HEK293 (cell line): ENCODE measurements at regions not wholly inside any gene's neighbourhood (a gene's known extent, or its start where the extent isn't known, plus 50 kb on each side); places are given as distances from the start of the nearest gene placed in this dataset.

Experiments
- CTCF ChIA-PET: fragments of 350-600 bp; formaldehyde crosslinking; extraction: SDS; loops from one replicate; lab custom pipeline; 2021; ENCODE audit warnings: antibody characterized with exemption; lab: Yijun Ruan, JAX
- POLR2A ChIA-PET: fragments of 300-600 bp; formaldehyde crosslinking; extraction: SDS; loops from one replicate; lab custom pipeline; 2020; ENCODE audit warnings: antibody characterized with exemption, inconsistent platforms; lab: Yijun Ruan, JAX
- H3K27ac ChIP-seq: fragments of 200-500 bp; sonication (Bioruptor generic); 2 replicates; pipeline ENCODE4 v1.5.1; 2014; ENCODE audit warnings: low read depth, low read length, control low read depth, inconsistent platforms; ENCODE audit errors: extremely low read depth
- H3K36me3 ChIP-seq, 2 experiments: fragments of 200-500 bp in 1 of 2; sonication (Bioruptor generic) in 1 of 2; 1 replicate in 1 of 2; 2 replicates in 1 of 2; pipeline ENCODE4 v1.5.1; 2014 to 2017; ENCODE audit warnings: inconsistent platforms in 2 of 2, low read length in 2 of 2; ENCODE audit not compliant: control insufficient read depth in 2 of 2, insufficient read depth in 1 of 2
- H3K4me1 ChIP-seq: fragments of 200-500 bp; sonication (Bioruptor generic); 2 replicates; pipeline ENCODE4 v1.5.1; 2014; ENCODE audit warnings: mild to moderate bottlenecking, low read length, inconsistent platforms; ENCODE audit not compliant: control insufficient read depth, insufficient read depth
- H3K4me3 ChIP-seq: 2 replicates; pipeline ENCODE4 v1.5.1; 2011; ENCODE audit warnings: low read depth, mild to moderate bottlenecking, control low read depth, low read length, moderate library complexity
- H3K9me3 ChIP-seq: fragments of 200-500 bp; sonication (Bioruptor generic); 2 replicates; pipeline ENCODE4 v1.5.1; 2014; ENCODE audit warnings: low read depth, low read length, inconsistent platforms; ENCODE audit not compliant: control insufficient read depth, insufficient read depth
- CTCF ChIP-seq: fragments of 450-650 bp; formaldehyde crosslinking; IDR thresholded peaks from 2 replicates; pipeline ENCODE4 v1.5.1; 2016; ENCODE audit warnings: missing biosample characterization, missing genetic modification characterization
- HOXD13 ChIP-seq: sonication (generic); formaldehyde crosslinking; IDR thresholded peaks from 2 replicates; pipeline ENCODE4 v1.8.0; 2022; ENCODE audit warnings: missing genetic modification reagents, borderline replicate concordance
- KLF10 ChIP-seq: fragments of 450-650 bp; IDR thresholded peaks from 2 replicates; pipeline ENCODE4 v1.5.1; 2018; ENCODE audit warnings: missing biosample characterization, mild to moderate bottlenecking, missing genetic modification characterization
- PRDM1 ChIP-seq: fragments of 450-650 bp; formaldehyde crosslinking; IDR thresholded peaks from 2 replicates; pipeline ENCODE4; 2016; ENCODE audit warnings: missing biosample characterization, missing genetic modification characterization
- PRDM10 ChIP-seq: fragments of 450-650 bp; formaldehyde crosslinking; IDR thresholded peaks from 2 replicates; pipeline ENCODE4 v1.5.1; 2016; ENCODE audit warnings: missing biosample characterization, missing genetic modification characterization
- TRIM28 ChIP-seq: IDR thresholded peaks from 2 replicates; pipeline ENCODE4 v1.6.1; 2011; ENCODE audit warnings: low read length, control low read depth, borderline replicate concordance
- ZFP3 ChIP-seq: fragments of 450-650 bp; formaldehyde crosslinking; IDR thresholded peaks from 2 replicates; pipeline ENCODE4 v1.5.1; 2016; ENCODE audit warnings: low read depth, missing biosample characterization, missing genetic modification characterization
- ZFP37 ChIP-seq: fragments of 450-650 bp; formaldehyde crosslinking; IDR thresholded peaks from 2 replicates; pipeline ENCODE4 v1.5.1; 2016; ENCODE audit warnings: missing biosample characterization, missing genetic modification characterization
- ZNF112 ChIP-seq: fragments of 450-650 bp; formaldehyde crosslinking; IDR thresholded peaks from 2 replicates; pipeline ENCODE4 v1.5.0; 2017; ENCODE audit warnings: missing biosample characterization, missing genetic modification characterization
- ZNF133 ChIP-seq: fragments of 450-650 bp; formaldehyde crosslinking; IDR thresholded peaks from 2 replicates; pipeline ENCODE4 v1.5.1; 2016; ENCODE audit warnings: missing biosample characterization, missing genetic modification characterization
- ZNF16 ChIP-seq: fragments of 450-650 bp; formaldehyde crosslinking; IDR thresholded peaks from 2 replicates; pipeline ENCODE4 v1.5.1; 2016; ENCODE audit warnings: low read depth, missing biosample characterization, missing genetic modification characterization
- ZNF211 ChIP-seq: fragments of 450-650 bp; formaldehyde crosslinking; IDR thresholded peaks from 2 replicates; pipeline ENCODE4 v1.5.1; 2016; ENCODE audit warnings: low read depth, missing biosample characterization, missing genetic modification characterization
- ZNF350 ChIP-seq: fragments of 450-650 bp; formaldehyde crosslinking; IDR thresholded peaks from 2 replicates; pipeline ENCODE4 v1.5.0; 2017; ENCODE audit warnings: missing biosample characterization, mild to moderate bottlenecking, missing genetic modification characterization
- ZNF449 ChIP-seq: fragments of 450-650 bp; formaldehyde crosslinking; IDR thresholded peaks from 2 replicates; pipeline ENCODE4 v1.5.1; 2017; ENCODE audit warnings: missing biosample characterization, mild to moderate bottlenecking, missing genetic modification characterization, moderate library complexity
- ZNF658 ChIP-seq: fragments of 450-650 bp; formaldehyde crosslinking; IDR thresholded peaks from 2 replicates; pipeline ENCODE4; 2016; ENCODE audit warnings: missing biosample characterization, missing genetic modification characterization
- ZNF692 ChIP-seq: fragments of 450-650 bp; formaldehyde crosslinking; IDR thresholded peaks from 2 replicates; pipeline ENCODE4 v1.5.1; 2016; ENCODE audit warnings: missing biosample characterization, missing genetic modification characterization
- ZNF707 ChIP-seq: fragments of 450-650 bp; formaldehyde crosslinking; IDR thresholded peaks from 2 replicates; pipeline ENCODE4 v1.5.1; 2016; ENCODE audit warnings: missing biosample characterization, missing genetic modification characterization
- ZNF777 ChIP-seq: fragments of 450-650 bp; formaldehyde crosslinking; IDR thresholded peaks from 2 replicates; pipeline ENCODE4 v1.5.1; 2017; ENCODE audit warnings: missing biosample characterization, missing genetic modification characterization, borderline replicate concordance
- ZNF830 ChIP-seq: fragments of 450-650 bp; IDR thresholded peaks from 2 replicates; pipeline ENCODE4 v1.5.0; 2018; ENCODE audit warnings: missing biosample characterization, missing genetic modification characterization, low read depth, mild to moderate bottlenecking, moderate library complexity

- no peak for TF ChIP-seq ZNF133 (tag by site-specific recombination)
- TF ChIP-seq HOXD13 (CRISPR knock-in tag) = no peak
- TF ChIP-seq ZFP3 (tag by site-specific recombination) = no peak
- TF ChIP-seq ZFP37 (tag by site-specific recombination) = no peak
- no peak for TF ChIP-seq ZNF112 (tag by site-specific recombination)
- TF ChIP-seq, all 188 proteins: peak for 0
Measured at GRCh38 chr18:27361477-27361876, 176.4 kb upstream of the CHST9 start (continued).

- CTCF ChIA-PET = no interaction called here
Measured at GRCh38 chr18:27355308-27355707, 170.2 kb upstream of the CHST9 start.

More at GRCh38 chr18:27355308-27355707, 170.2 kb upstream of the CHST9 start:
- POLR2A ChIA-PET = no interaction called here
- Histone ChIP-seq H3K9me3 (no peaks in the 10 kb centered on the region; the same call in 1 of the 2 replicates), H3K4me3 (no peak overlapping the region), H3K27ac (no peak overlapping the region), H3K36me3 (no peaks in the 10 kb centered on the region), H3K4me1 (no peaks in the 10 kb centered on the region)
- TF ChIP-seq ZNF777 (tag by site-specific recombination) (no peak), ZFP37 (tag by site-specific recombination) (no peak), ZNF707 (no peak), ZNF16 (no peak), CTCF (tag by site-specific recombination) (no peak), ZNF211 (no peak), ZNF692 (tag by site-specific recombination) (no peak), KLF10 (tag by site-specific recombination) (no peak), PRDM1 (tag by site-specific recombination) (no peak), ZNF658 (tag by site-specific recombination) (no peak), ZNF830 (tag by site-specific recombination) (no peak), ZNF449 (no peak), PRDM10 (tag by site-specific recombination) (no peak), TRIM28 (no peak), ZNF350 (tag by site-specific recombination) (no peak)
